ENCODE measurements at regions not wholly inside any gene's neighbourhood (a gene's known extent, or its start where the extent isn't known, plus 50 kb on each side); places are given as distances from the start of the nearest gene placed in this dataset.

GRCh38 chr4:23630110-23630509 is 259.7 kb downstream of the PPARGC1A start:
- no peaks in the 10 kb centered on the region for H3K27me3 ChIP-seq (ENCODE audit: low read depth)
- H3K4me1 ChIP-seq, result no peaks in the 10 kb centered on the region
- in situ Hi-C loops (cut with MboI; ENCODE audit: low sequenced_read_pairs), result no loop called here

GRCh38 chr4:23629421-23629820 is 260.4 kb downstream of the PPARGC1A start:
- in situ Hi-C loops (cut with MboI; ENCODE audit: low sequenced_read_pairs), result no loop called here

More at GRCh38 chr4:23630110-23630509, 259.7 kb downstream of the PPARGC1A start:
- Histone ChIP-seq H3K36me3 (replicated peaks) (no peaks in the 10 kb centered on the region), H3K9me3 (no peaks in the 10 kb centered on the region), H3K4me3 (no peak overlapping the region)
- no peak for DNase-seq (ENCODE audit: low spot score in 2 of 2)

DNA sequence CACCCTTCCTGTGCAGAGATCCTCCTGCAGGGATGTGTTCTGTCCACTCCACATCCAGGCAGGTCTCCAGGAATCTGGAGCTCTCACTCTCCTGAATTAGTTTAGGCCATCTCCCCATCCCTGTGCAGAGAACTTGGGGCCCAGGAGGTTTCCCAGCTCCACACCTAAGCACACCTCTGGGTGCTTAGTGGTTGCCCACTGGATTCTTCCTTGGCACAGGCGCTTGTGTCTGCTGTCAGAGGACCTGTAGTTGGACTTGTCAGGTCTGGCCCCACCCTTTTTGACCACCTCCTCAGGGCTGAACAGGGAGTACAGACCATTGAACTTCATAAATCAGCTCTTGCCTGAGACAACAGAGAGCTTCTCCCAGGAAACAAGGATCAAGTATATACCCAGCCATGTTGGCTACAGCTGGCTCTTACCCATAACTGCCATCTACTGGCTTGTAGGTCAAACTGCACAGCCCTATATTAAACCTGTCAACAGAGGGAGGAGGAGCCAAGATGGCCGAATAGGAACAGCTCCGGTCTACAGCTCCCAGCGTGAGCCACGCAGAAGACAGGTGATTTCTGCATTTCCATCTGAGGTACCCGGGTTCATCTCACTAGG is 275.5 kb downstream of the PPARGC1A start:
- H3K27me3 ChIP-seq (ENCODE audit: low read depth), result no peaks in the 10 kb centered on the region
- H3K4me1 ChIP-seq, result no peaks in the 10 kb centered on the region
- in situ Hi-C loops (cut with MboI; ENCODE audit: low sequenced_read_pairs), result no loop called here
- peak; percentile 14 to 32 for DNase-seq (ENCODE audit: low spot score in 2 of 2)
- H3K36me3 ChIP-seq (replicated peaks), result no peaks in the 10 kb centered on the region
- H3K9me3 ChIP-seq, result no peaks in the 10 kb centered on the region
- no peak overlapping the region for H3K4me3 ChIP-seq

More at GRCh38 chr4:23629421-23629820, 260.4 kb downstream of the PPARGC1A start:
- Histone ChIP-seq H3K9me3 (no peaks in the 10 kb centered on the region), H3K27me3 (ENCODE audit: low read depth) (no peaks in the 10 kb centered on the region), H3K4me1 (no peaks in the 10 kb centered on the region), H3K36me3 (replicated peaks) (no peaks in the 10 kb centered on the region), H3K4me3 (no peak overlapping the region)
- no peak for DNase-seq (ENCODE audit: low spot score in 2 of 2)

DNA sequence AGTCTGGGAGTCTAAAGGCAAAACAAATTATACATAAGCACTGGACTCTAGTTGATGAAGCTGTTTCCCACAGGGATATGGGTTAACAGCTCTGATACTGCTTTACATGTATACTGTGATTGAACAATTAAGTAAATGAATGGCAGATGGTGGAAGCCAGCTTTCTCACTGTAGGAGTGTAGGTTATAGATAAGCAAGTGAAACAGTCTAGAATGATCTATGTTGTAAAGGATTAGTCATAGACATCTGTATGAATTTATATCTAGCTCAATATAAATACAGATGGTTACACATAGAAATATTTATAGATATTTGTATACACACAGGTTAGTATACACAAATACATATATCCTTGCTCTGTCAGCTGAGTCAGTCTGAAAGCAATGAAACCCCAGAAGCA is 276.1 kb downstream of the PPARGC1A start:
- in situ Hi-C loops (cut with MboI; ENCODE audit: low sequenced_read_pairs), result no loop called here
- no peaks in the 10 kb centered on the region for H3K9me3 ChIP-seq

DNA sequence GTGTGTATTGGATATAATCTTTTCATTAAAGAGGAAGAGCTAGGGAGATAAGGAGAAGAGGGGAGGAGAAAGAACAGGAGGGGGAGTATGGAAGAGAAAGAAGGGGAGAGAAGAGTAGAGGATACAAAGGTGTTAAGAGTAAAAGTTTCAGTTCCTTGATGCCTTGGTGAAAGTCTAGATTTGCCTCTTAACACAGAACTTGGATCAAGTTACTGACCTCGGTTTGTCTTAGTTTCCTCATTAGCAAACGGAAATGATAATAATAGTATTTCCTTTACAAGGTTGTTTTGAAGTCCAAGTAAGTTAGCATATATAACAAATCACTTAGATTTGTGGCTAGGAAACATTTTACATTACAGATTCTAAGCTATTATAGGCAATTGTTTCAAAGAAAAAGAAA is 287.1 kb downstream of the PPARGC1A start:
- no peaks in the 10 kb centered on the region for H3K36me3 ChIP-seq (replicated peaks)
- H3K9me3 ChIP-seq, result no peaks in the 10 kb centered on the region
- no peaks in the 10 kb centered on the region for H3K4me1 ChIP-seq
- in situ Hi-C loops (cut with MboI; ENCODE audit: low sequenced_read_pairs), result no loop called here
- no peak overlapping the region for H3K4me3 ChIP-seq
- no peak for DNase-seq (ENCODE audit: low spot score in 2 of 2)
- no peaks in the 10 kb centered on the region for H3K27me3 ChIP-seq (ENCODE audit: low read depth)

More for the DNA sequence above, 276.1 kb downstream of the PPARGC1A start:
- no peak for DNase-seq (ENCODE audit: low spot score in 2 of 2)
- Histone ChIP-seq H3K36me3 (replicated peaks) (no peaks in the 10 kb centered on the region), H3K4me3 (no peak overlapping the region), H3K27me3 (ENCODE audit: low read depth) (no peaks in the 10 kb centered on the region), H3K4me1 (no peaks in the 10 kb centered on the region)

GRCh38 chr4:23594125-23594524 is 295.7 kb downstream of the PPARGC1A start:
- H3K36me3 ChIP-seq (replicated peaks), result no peaks in the 10 kb centered on the region
- no peaks in the 10 kb centered on the region for H3K9me3 ChIP-seq
- H3K4me3 ChIP-seq, result no peak overlapping the region
- no peaks in the 10 kb centered on the region for H3K4me1 ChIP-seq
- in situ Hi-C loops (cut with MboI; ENCODE audit: low sequenced_read_pairs), result no loop called here
- DNase-seq (ENCODE audit: low spot score in 2 of 2), result no peak
- no peaks in the 10 kb centered on the region for H3K27me3 ChIP-seq (ENCODE audit: low read depth)

GRCh38 chr4:23590431-23590830 is 299.4 kb downstream of the PPARGC1A start:
- in situ Hi-C loops (cut with MboI; ENCODE audit: low sequenced_read_pairs), result no loop called here
- Histone ChIP-seq H3K4me1 (no peaks in the 10 kb centered on the region), H3K36me3 (replicated peaks) (no peaks in the 10 kb centered on the region), H3K9me3 (no peaks in the 10 kb centered on the region), H3K4me3 (no peak overlapping the region), H3K27me3 (ENCODE audit: low read depth) (no peaks in the 10 kb centered on the region)
- DNase-seq (ENCODE audit: low spot score in 2 of 2), result no peak

DNA sequence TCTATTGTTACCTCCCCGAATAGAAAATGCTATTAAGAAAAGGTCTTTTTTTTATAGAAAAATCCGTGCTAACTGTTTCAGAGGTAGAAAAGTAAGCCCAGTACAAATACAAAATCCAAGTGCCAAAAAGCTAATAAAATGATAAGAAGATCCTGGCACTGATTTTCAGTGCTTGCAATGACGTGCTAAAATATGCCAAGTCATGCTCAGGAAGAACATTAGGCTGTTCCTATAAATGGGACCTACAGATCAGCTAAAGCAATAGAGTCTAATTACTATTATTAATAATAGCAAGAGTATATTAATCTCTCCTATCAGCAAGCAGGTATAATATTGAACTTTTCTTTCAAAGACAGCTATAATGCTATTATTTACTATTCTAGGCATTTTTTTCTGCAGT is 305.8 kb downstream of the PPARGC1A start:
- no peaks in the 10 kb centered on the region for H3K4me1 ChIP-seq
- in situ Hi-C loops (cut with MboI; ENCODE audit: low sequenced_read_pairs), result no loop called here
- no peaks in the 10 kb centered on the region for H3K36me3 ChIP-seq (replicated peaks)
- DNase-seq (ENCODE audit: low spot score in 2 of 2), result no peak
- no peaks in the 10 kb centered on the region for H3K9me3 ChIP-seq
- H3K4me3 ChIP-seq, result no peak overlapping the region
- H3K27me3 ChIP-seq (ENCODE audit: low read depth), result no peaks in the 10 kb centered on the region

DNA sequence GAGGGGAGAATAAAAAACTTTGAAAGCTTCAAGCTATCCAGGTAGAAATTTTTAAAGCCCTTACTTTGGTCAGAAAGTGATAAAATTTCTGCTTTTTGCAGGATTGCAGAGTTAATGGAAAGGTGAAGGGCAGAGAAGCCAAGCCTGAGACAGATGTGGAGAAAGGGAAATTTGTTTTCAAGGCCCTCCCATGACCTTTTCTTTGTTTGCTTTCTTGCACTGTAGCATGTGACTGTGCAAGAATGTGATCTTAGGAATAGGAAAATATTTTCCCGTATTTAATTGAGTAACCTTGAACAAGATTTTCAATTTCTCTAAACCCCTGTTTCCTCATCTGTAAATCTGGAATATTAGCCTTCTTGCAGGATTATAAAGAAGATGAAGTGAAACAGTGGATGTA is 307.2 kb downstream of the PPARGC1A start:
- Histone ChIP-seq H3K4me3 (no peak overlapping the region), H3K36me3 (replicated peaks) (no peaks in the 10 kb centered on the region), H3K27me3 (ENCODE audit: low read depth) (no peaks in the 10 kb centered on the region), H3K9me3 (no peaks in the 10 kb centered on the region), H3K4me1 (no peaks in the 10 kb centered on the region)
- no peak for DNase-seq (ENCODE audit: low spot score in 2 of 2)
- in situ Hi-C loops (cut with MboI; ENCODE audit: low sequenced_read_pairs), result no loop called here

- Histone ChIP-seq H3K36me3 (replicated peaks) (no peaks in the 10 kb centered on the region), H3K9me3 (no peaks in the 10 kb centered on the region), H3K4me3 (no peak overlapping the region), H3K27me3 (ENCODE audit: low read depth) (no peaks in the 10 kb centered on the region), H3K4me1 (no peaks in the 10 kb centered on the region)
- in situ Hi-C loops (cut with MboI; ENCODE audit: low sequenced_read_pairs), result no loop called here
- no peak for DNase-seq (ENCODE audit: low spot score in 2 of 2)
These were observed 310.7 kb downstream of the PPARGC1A start for GRCh38 chr4:23579166-23579565.

- no peak for DNase-seq (ENCODE audit: low spot score in 2 of 2)
- in situ Hi-C loops (cut with MboI; ENCODE audit: low sequenced_read_pairs), result no loop called here
- Histone ChIP-seq H3K27me3 (ENCODE audit: low read depth) (no peaks in the 10 kb centered on the region), H3K4me1 (no peaks in the 10 kb centered on the region), H3K9me3 (no peaks in the 10 kb centered on the region), H3K4me3 (no peak overlapping the region), H3K36me3 (replicated peaks) (no peaks in the 10 kb centered on the region)
These were observed 312.4 kb downstream of the PPARGC1A start for GRCh38 chr4:23577398-23577797.

GRCh38 chr4:23572382-23572781 is 317.5 kb downstream of the PPARGC1A start:
- no peak overlapping the region for H3K4me3 ChIP-seq
- no peaks in the 10 kb centered on the region for H3K4me1 ChIP-seq
- H3K36me3 ChIP-seq (replicated peaks), result no peaks in the 10 kb centered on the region
- H3K27me3 ChIP-seq (ENCODE audit: low read depth), result no peaks in the 10 kb centered on the region
- no peaks in the 10 kb centered on the region for H3K9me3 ChIP-seq
- no peak for DNase-seq (ENCODE audit: low spot score in 2 of 2)
- in situ Hi-C loops (cut with MboI; ENCODE audit: low sequenced_read_pairs), result no loop called here

- H3K9me3 ChIP-seq, result no peaks in the 10 kb centered on the region
- no peaks in the 10 kb centered on the region for H3K27me3 ChIP-seq (ENCODE audit: low read depth)
- no peak overlapping the region for H3K4me3 ChIP-seq
- no peaks in the 10 kb centered on the region for H3K36me3 ChIP-seq (replicated peaks)
- no peak for DNase-seq (ENCODE audit: low spot score in 2 of 2)
- no peaks in the 10 kb centered on the region for H3K4me1 ChIP-seq
- in situ Hi-C loops (cut with MboI; ENCODE audit: low sequenced_read_pairs), result no loop called here
These were observed 322.5 kb downstream of the PPARGC1A start for GRCh38 chr4:23567338-23567737.

DNA sequence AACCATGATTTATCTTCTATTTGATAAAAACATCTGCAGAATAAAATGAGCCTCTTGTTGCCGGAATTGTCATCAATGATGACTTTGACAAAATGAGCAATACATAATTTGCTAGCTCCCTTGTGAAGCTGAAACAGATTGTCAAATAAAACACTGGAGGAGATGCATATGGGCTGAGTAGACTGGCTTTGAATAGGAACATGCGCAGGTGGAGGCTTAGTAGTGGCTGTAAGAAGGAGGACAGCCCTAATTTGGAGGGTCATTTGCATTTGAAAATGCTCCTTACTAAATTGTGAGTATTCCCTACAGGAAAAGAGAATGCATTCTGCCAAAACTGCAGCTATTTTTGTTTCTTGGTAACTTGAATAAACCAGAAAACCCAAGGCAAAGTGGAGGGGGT is 329.1 kb downstream of the PPARGC1A start:
- in situ Hi-C loops (cut with MboI; ENCODE audit: low sequenced_read_pairs), result no loop called here
- no peaks in the 10 kb centered on the region for H3K9me3 ChIP-seq
- H3K4me1 ChIP-seq, result no peaks in the 10 kb centered on the region
- no peak overlapping the region for H3K4me3 ChIP-seq
- DNase-seq (ENCODE audit: low spot score in 2 of 2), result no peak
- H3K27me3 ChIP-seq (ENCODE audit: low read depth), result no peaks in the 10 kb centered on the region
- H3K36me3 ChIP-seq (replicated peaks), result no peaks in the 10 kb centered on the region

DNA sequence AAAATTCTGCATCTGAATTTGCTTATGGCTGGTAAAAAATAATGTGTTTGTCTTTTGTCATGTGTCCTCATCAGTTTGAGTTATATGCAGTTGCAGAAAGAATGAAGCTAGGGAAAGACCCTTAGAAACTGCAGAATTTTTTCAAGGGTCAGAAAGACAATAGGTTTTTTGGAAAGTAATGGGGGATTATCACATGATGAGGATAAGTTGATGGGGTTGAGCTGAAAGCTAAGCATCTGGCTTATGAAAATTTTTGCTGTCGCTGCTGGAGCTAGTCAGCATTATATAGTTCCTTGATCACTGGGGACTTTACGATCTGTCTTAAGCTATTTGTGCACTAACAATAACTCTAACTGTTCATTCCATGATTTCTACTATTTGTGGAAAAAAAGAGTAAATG is 331.7 kb downstream of the PPARGC1A start:
- Histone ChIP-seq H3K4me3 (no peak overlapping the region), H3K9me3 (no peaks in the 10 kb centered on the region), H3K36me3 (replicated peaks) (no peaks in the 10 kb centered on the region), H3K4me1 (no peaks in the 10 kb centered on the region), H3K27me3 (ENCODE audit: low read depth) (no peaks in the 10 kb centered on the region)
- no peak for DNase-seq (ENCODE audit: low spot score in 2 of 2)
- in situ Hi-C loops (cut with MboI; ENCODE audit: low sequenced_read_pairs), result no loop called here
